HG02610 (cell line): ENCODE measurements at regions not wholly inside any gene's neighbourhood (a gene's known extent, or its start where the extent isn't known, plus 50 kb on each side); places are given as distances from the start of the nearest gene placed in this dataset.

Experiments
- ATAC-seq: cut with Tn5 transposase; IDR thresholded peaks from one replicate; pipeline ENCODE4 v1.9.1; 2021; ENCODE audit warnings: mild to moderate bottlenecking, moderate library complexity; ENCODE audit not compliant: unreplicated experiment

- no peak for ATAC-seq
These were observed 236.3 kb downstream of the SEC14L1 start for GRCh38 chr17:77376795-77377709.

GRCh38 chr17:77377710-77378235, 237.0 kb downstream of the SEC14L1 start:
- ATAC-seq, result no peak

- no peak for ATAC-seq
These were observed 237.7 kb downstream of the SEC14L1 start for GRCh38 chr17:77378318-77379064.

GRCh38 chr17:77379065-77379428, 238.3 kb downstream of the SEC14L1 start:
- ATAC-seq, result no peak

GRCh38 chr17:77379832-77380231, 239.1 kb downstream of the SEC14L1 start:
- ATAC-seq, result no peak

GRCh38 chr17:77380395-77381184, 239.8 kb downstream of the SEC14L1 start:
- ATAC-seq, result no peak

GRCh38 chr17:77381185-77381700, 240.5 kb downstream of the SEC14L1 start:
- no peak for ATAC-seq

- no peak for ATAC-seq
These were observed 241.0 kb downstream of the SEC14L1 start for GRCh38 chr17:77381731-77382130.

GRCh38 chr17:77382356-77382911, 241.7 kb downstream of the SEC14L1 start:
- ATAC-seq, result no peak

GRCh38 chr17:77382966-77383612, 242.3 kb downstream of the SEC14L1 start:
- ATAC-seq, result no peak

GRCh38 chr17:77383613-77384608, 243.1 kb downstream of the SEC14L1 start:
- no peak for ATAC-seq

- ATAC-seq, result no peak
These were observed 245.2 kb downstream of the SEC14L1 start for GRCh38 chr17:77385750-77386501.

- no peak for ATAC-seq
These were observed 245.9 kb downstream of the SEC14L1 start for GRCh38 chr17:77386502-77387192.

- ATAC-seq, result no peak
These were observed 247.1 kb downstream of the SEC14L1 start for GRCh38 chr17:77387891-77388290.

- ATAC-seq, result no peak
These were observed 247.9 kb downstream of the SEC14L1 start for GRCh38 chr17:77388384-77389306.

- ATAC-seq, result no peak
These were observed 250.1 kb downstream of the SEC14L1 start for GRCh38 chr17:77390870-77391269.
